Osteoblast (primary cell): ENCODE measurements at regions not wholly inside any gene's neighbourhood (a gene's known extent, or its start where the extent isn't known, plus 50 kb on each side); places are given as distances from the start of the nearest gene placed in this dataset.
"Not testable (repeated sequence)": the region's sequence is repeated elsewhere in the genome, so short reads cannot be mapped to it uniquely, and the experiment has no call there.

ENCODE experiments used
- DNase-seq: peaks from one replicate; pipeline ENCODE4 v3.0.0; 2011; ENCODE audit warnings: low spot score, mixed read lengths; ENCODE audit not compliant: insufficient read length; ENCODE audit errors: missing footprints
- H2AFZ ChIP-seq: 2 replicates; pipeline ENCODE4 v1.6.0; 2011; ENCODE audit warnings: mild to moderate bottlenecking, low read length
- H3K27ac ChIP-seq: 2 replicates; pipeline ENCODE4 v1.5.1; 2011; ENCODE audit warnings: mild to moderate bottlenecking, low read depth, low read length, moderate library complexity
- H3K27me3 ChIP-seq: 2 replicates; pipeline ENCODE4 v1.6.0; 2012; ENCODE audit warnings: mild to moderate bottlenecking, control low read depth, inconsistent platforms, low read length, moderate library complexity; ENCODE audit not compliant: insufficient read depth
- H3K36me3 ChIP-seq: 2 replicates; pipeline ENCODE4 v1.5.1; 2011; ENCODE audit warnings: mild to moderate bottlenecking, low read length, control low read depth, moderate library complexity; ENCODE audit not compliant: insufficient read depth
- H3K4me1 ChIP-seq: 2 replicates; pipeline ENCODE4 v1.5.1; 2011; ENCODE audit warnings: mild to moderate bottlenecking, low read length, control low read depth, moderate library complexity; ENCODE audit not compliant: insufficient read depth
- H3K4me2 ChIP-seq: 2 replicates; pipeline ENCODE4 v1.6.0; 2011; ENCODE audit warnings: mild to moderate bottlenecking, low read length; ENCODE audit not compliant: insufficient read depth
- H3K4me3 ChIP-seq: fragments of 200-600 bp; sonication (generic); 3 replicates; pipeline ENCODE4 v1.5.1; 2012; ENCODE audit warnings: mild to moderate bottlenecking, low read length, inconsistent platforms; ENCODE audit not compliant: insufficient read depth
- H3K79me2 ChIP-seq: 2 replicates; pipeline ENCODE4 v1.6.0; 2012; ENCODE audit warnings: mild to moderate bottlenecking, low read length, control low read depth, inconsistent platforms; ENCODE audit not compliant: insufficient read depth
- H3K9me3 ChIP-seq: 2 replicates; pipeline ENCODE4 v1.5.1; 2011; ENCODE audit warnings: low read depth, low read length, control low read depth
- H4K20me1 ChIP-seq: 2 replicates; pipeline ENCODE4 v1.6.0; 2012; ENCODE audit warnings: mild to moderate bottlenecking, low read length, control low read depth; ENCODE audit not compliant: insufficient read depth
- CTCF ChIP-seq: IDR thresholded peaks from 2 replicates; pipeline ENCODE4 v1.5.1; 2011; ENCODE audit warnings: mild to moderate bottlenecking, low read depth, low read length, moderate library complexity; ENCODE audit errors: extremely low read depth

- Histone ChIP-seq H2AFZ (no peak overlapping the region), H3K27me3 (no peaks in the 10 kb centered on the region), H3K36me3 (no peaks in the 10 kb centered on the region), H3K4me1 (no peaks in the 10 kb centered on the region), H3K4me2 (no peak overlapping the region), H3K4me3 (no peak overlapping the region), H3K9me3 (no peaks in the 10 kb centered on the region), H3K79me2 (no peaks in the 10 kb centered on the region), H4K20me1 (no peaks in the 10 kb centered on the region), H3K27ac (no peak overlapping the region)
- TF ChIP-seq CTCF = peak; percentile 16
- DNase-seq = no peak
These were observed 525.4 kb upstream of the HS3ST1 start for GRCh38 chr4:11954093-11954492.

DNA sequence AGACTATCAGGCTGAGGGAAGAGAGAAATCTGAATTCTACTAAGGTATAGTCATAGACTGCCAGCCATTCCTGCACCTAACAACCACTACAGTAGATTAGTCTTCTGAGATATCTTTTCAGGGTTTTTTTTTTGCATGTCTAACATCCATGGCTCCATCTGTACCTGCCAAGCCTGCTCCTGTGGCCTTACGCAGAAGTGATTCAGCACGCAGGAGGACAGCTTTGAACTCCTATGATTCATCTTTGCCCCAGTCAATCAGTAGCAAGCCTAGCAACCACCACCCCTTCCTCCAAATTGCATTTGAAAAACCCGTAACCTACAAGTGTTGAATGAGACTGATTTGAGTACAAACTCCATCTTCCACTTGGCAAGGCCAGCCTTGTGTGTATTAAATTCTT is 520.7 kb upstream of the HS3ST1 start:
- Histone ChIP-seq H2AFZ (no peak overlapping the region), H3K4me1 (no peaks in the 10 kb centered on the region), H3K79me2 (no peaks in the 10 kb centered on the region), H3K9me3 (no peaks in the 10 kb centered on the region), H3K27ac (no peak overlapping the region), H3K4me2 (no peak overlapping the region), H4K20me1 (no peaks in the 10 kb centered on the region), H3K4me3 (no peak overlapping the region), H3K36me3 (no peaks in the 10 kb centered on the region), H3K27me3 (no peaks in the 10 kb centered on the region)
- no peak for DNase-seq
- TF ChIP-seq CTCF = no peak

DNA sequence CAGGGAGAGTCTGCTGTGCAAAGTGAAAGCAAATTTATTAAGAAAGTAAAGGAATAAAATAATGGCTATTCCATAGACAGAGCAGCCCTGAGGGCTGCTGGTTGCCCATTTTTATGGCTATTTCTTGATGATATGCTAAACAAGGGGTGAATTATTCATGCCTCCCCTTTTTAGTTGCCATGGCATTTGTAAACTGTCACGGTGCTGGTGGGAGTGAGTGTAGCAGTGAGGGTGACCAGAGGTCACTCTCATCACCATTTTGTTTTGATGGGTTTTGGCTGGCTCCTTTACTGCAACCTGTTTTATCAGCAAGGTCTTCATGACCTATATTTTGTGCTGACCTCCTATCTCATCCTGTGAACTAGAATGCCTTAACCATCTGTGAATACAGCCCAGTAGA is 518.9 kb upstream of the HS3ST1 start:
- H3K27me3 ChIP-seq, H3K4me2 ChIP-seq, H4K20me1 ChIP-seq, DNase-seq, H3K4me1 ChIP-seq, H2AFZ ChIP-seq, H3K27ac ChIP-seq, H3K4me3 ChIP-seq, H3K9me3 ChIP-seq, H3K36me3 ChIP-seq, H3K79me2 ChIP-seq: not testable (repeated sequence)

DNA sequence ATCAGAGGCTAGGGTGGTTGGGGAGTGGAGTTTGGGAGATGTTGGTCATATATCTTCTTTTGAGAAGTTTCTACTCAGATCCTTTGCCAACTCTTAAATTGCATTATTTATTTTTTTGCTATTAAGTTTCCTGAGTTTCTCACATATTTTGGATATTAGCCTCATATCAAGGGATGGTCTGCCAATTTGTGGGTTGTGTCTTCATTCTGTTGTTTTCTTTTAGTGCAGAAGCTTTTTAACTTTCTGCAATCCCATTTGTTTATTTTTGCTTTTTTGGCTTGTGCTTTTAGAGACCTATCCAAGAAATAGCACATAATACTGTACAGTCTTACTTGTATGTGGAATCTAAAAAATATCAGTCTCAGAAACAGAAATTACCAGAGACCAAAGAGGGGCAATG is 509.2 kb upstream of the HS3ST1 start:
- H3K79me2 ChIP-seq = no peaks in the 10 kb centered on the region
- H3K9me3 ChIP-seq = no peaks in the 10 kb centered on the region
- TF ChIP-seq CTCF = no peak

More for the DNA sequence above, 509.2 kb upstream of the HS3ST1 start:
- Histone ChIP-seq H3K4me1 (no peaks in the 10 kb centered on the region), H2AFZ (no peak overlapping the region), H4K20me1 (no peaks in the 10 kb centered on the region), H3K27me3 (no peaks in the 10 kb centered on the region), H3K36me3 (no peaks in the 10 kb centered on the region), H3K4me2 (no peak overlapping the region), H3K27ac (no peak overlapping the region), H3K4me3 (no peak overlapping the region)
- no peak for DNase-seq
